Prostate gland (tissue), 2 donors: ENCODE measurements at regions not wholly inside any gene's neighbourhood (a gene's known extent, or its start where the extent isn't known, plus 50 kb on each side); places are given as distances from the start of the nearest gene placed in this dataset.
"Not testable (repeated sequence)": the region's sequence is repeated elsewhere in the genome, so short reads cannot be mapped to it uniquely, and the experiment has no call there.

Experiments used
- CTCF ChIP-seq, 4 experiments: fragments of 200-600 bp in 2 of 4; fragments of 450-650 bp in 2 of 4; sonication (generic) in 2 of 4; IDR thresholded peaks; 1 replicate in 3 of 4; 2 replicates in 1 of 4; pipeline ENCODE4 v1.5.1; 2016 to 2019; ENCODE audit warnings: antibody characterized with exemption in 4 of 4, mild to moderate bottlenecking in 2 of 4, moderate library complexity in 2 of 4
- POLR2A ChIP-seq: fragments of 450-650 bp; IDR thresholded peaks from one replicate; pipeline ENCODE4 v1.6.1; 2016; ENCODE audit warnings: antibody characterized with exemption, mild to moderate bottlenecking
- POLR2AphosphoS5 ChIP-seq: sonication (generic); formaldehyde crosslinking; IDR thresholded peaks from one replicate; pipeline ENCODE4 v1.6.1; 2017; ENCODE audit warnings: antibody characterized with exemption

DNA sequence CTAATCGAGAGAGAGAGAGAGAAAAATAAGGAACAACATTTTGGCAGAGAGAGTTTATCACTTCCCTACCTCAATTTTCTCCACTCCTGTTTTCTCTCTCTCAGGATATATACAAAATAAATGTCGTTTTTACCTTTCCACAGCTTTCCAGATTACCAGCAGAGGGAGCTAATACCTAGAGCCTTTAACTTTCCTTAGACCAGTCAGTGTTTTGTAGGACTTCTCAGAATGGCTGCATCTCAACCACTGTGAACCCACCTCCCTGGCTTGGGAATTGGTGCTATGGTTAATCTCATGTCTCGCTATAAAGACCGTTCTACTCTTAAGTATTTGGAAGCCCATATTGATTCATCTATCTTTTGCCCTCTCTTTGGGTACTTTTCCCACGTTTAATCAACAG is 61.8 kb downstream of the HSFY2 start:
- TF ChIP-seq CTCF (IDR thresholded peaks at IDR 0.05); POLR2AphosphoS5; POLR2A: not testable (repeated sequence)
